WERI-Rb-1 (cell line): ENCODE measurements at regions not wholly inside any gene's neighbourhood (a gene's known extent, or its start where the extent isn't known, plus 50 kb on each side); places are given as distances from the start of the nearest gene placed in this dataset.
"Not testable (repeated sequence)": the region's sequence is repeated elsewhere in the genome, so short reads cannot be mapped to it uniquely, and the experiment has no call there.

Source experiments
- DNase-seq: peaks from one replicate; pipeline ENCODE4 v3.0.0-alpha.2; 2020
- H3K27ac ChIP-seq: fragments of 250-450 bp; sonication (Bioruptor Pico); 2 replicates; pipeline ENCODE4 v1.5.1; 2020; ENCODE audit warnings: mild to moderate bottlenecking, moderate library complexity
- H3K27me3 ChIP-seq: fragments of 250-450 bp; sonication (Bioruptor Pico); 2 replicates; pipeline ENCODE4 v1.5.1; 2021; ENCODE audit warnings: mild to moderate bottlenecking, low read depth, moderate library complexity; ENCODE audit not compliant: insufficient read depth, severe bottlenecking
- H3K36me3 ChIP-seq: fragments of 250-450 bp; sonication (Bioruptor Pico); 2 replicates; pipeline ENCODE4 v1.5.1; 2020; ENCODE audit warnings: mild to moderate bottlenecking, moderate library complexity
- H3K4me3 ChIP-seq: 2 replicates; pipeline ENCODE4 v1.5.1; 2011; ENCODE audit warnings: low read depth, mild to moderate bottlenecking, control low read depth, low read length
- H3K9me3 ChIP-seq: fragments of 250-450 bp; sonication (Bioruptor Pico); 2 replicates; pipeline ENCODE4 v1.5.1; 2021; ENCODE audit warnings: mild to moderate bottlenecking, moderate library complexity; ENCODE audit not compliant: severe bottlenecking
- CTCF ChIP-seq: IDR thresholded peaks from 2 replicates; pipeline ENCODE4 v1.5.1; 2011; ENCODE audit warnings: low read depth, mild to moderate bottlenecking, control low read depth, inconsistent platforms, low read length

GRCh38 chr5:36418152-36418979, 116.7 kb upstream of the RANBP3L start:
- H3K36me3 ChIP-seq: no peaks in the 10 kb centered on the region
- no peak for TF ChIP-seq CTCF
- H3K4me3 ChIP-seq: no peak overlapping the region
- H3K9me3 ChIP-seq: no peaks in the 10 kb centered on the region
- no peaks in the 10 kb centered on the region for H3K27me3 ChIP-seq
- no peak overlapping the region for H3K27ac ChIP-seq
- DNase-seq: no peak

DNA sequence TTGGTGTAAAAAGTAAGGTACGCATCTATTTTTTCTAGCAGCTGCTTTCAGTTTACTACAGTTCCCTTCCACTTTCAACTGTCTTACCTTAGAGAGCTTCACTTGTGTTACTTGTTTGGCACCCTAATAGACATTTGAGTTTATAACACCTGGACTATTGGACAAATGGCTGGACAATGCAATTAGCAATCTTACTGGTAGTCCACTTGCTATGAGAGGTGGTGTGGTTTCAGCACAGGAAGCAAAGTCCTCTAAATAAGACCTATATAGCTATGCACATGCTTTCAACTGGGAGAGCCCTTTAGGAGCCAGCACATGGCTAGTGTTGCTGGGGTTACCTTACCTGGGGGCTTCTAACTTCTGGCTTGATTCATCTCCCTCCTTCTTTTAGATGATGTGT, 119.6 kb upstream of the RANBP3L start:
- no peak for TF ChIP-seq CTCF
- Histone ChIP-seq H3K27me3 (no peaks in the 10 kb centered on the region), H3K36me3 (no peaks in the 10 kb centered on the region), H3K27ac (no peak overlapping the region), H3K9me3 (no peaks in the 10 kb centered on the region), H3K4me3 (no peak overlapping the region)
- DNase-seq: no peak

DNA sequence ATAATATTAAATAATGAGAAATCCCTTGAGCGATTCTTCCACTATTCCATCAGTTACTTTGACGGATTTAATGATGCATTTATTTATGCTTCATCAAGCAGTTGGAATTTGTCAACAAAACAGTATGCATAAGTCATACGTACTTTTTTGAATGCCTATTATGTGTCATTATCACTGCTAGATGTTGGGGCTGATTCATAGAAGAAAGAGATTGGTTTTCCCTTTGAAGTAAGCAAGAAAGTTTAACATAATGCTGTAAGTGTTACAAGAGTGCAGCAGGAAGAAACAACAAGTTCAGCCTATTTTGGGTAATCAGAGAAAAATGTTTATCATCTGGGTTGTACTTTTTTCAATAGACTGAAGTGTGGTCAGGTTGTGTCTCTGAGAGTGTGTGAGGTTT, 121.2 kb upstream of the RANBP3L start:
- no peaks in the 10 kb centered on the region for H3K9me3 ChIP-seq
- no peak for TF ChIP-seq CTCF
- no peak overlapping the region for H3K27ac ChIP-seq
- no peaks in the 10 kb centered on the region for H3K27me3 ChIP-seq
- no peaks in the 10 kb centered on the region for H3K36me3 ChIP-seq
- DNase-seq: no peak
- H3K4me3 ChIP-seq: no peak overlapping the region

DNA sequence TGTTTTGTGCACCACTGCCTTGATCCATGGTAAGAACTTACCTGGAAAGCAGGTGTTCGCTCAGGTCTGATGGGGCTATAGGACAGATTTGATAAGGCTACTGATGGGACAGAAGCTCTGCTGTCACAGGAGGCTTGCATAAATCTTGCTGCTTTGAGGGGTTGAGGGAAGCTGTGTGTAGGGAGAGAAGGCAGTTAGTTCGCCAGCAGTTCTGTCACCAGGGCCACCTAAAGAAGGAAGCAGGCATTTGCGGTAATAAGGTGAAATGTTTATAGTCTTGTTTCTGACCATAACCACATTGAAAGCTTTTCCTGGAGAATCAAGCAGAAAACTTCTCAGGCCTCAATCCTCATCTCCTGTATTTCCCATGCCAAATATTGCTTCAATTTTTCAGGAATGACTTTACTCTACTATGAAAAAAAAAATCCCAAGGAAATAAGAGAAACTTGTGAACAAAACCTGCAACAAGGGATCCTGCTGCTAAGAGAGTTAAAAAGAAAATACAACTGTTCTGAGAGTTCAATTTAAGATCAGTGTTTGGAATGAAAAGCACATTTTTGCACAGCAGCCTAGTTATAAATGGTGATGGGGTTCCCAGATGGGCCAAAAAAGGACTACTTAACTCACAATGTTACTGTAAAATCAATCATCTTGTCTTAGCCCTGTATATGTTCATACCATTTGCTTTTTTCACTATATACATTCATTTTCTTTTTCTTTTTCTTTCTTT, 122.0 kb upstream of the RANBP3L start:
- H3K4me3 ChIP-seq: no peak overlapping the region
- TF ChIP-seq CTCF: no peak
- no peak for DNase-seq
- no peak overlapping the region for H3K27ac ChIP-seq
- no peaks in the 10 kb centered on the region for H3K36me3 ChIP-seq
- H3K9me3 ChIP-seq: no peaks in the 10 kb centered on the region
- H3K27me3 ChIP-seq: no peaks in the 10 kb centered on the region

DNA sequence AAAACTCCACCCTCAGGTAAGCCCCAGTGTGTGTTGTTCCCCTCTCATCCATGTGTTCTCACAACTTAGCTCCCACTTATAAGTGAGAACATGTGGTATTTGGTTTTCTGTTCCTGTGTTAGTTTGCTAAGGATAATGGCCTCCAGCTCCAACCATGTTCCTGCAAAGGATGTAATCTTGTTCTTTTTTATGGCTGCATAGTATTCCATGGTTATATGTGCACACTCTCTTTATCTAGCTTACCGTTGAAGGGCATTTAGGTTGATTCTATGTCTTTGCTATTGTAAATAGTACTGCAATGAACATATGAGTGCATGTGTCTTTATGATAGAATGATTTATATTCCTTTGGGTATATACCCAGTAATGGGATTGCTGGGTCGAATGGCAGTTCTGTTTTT, 124.4 kb upstream of the RANBP3L start:
- H3K27ac ChIP-seq, H3K36me3 ChIP-seq, H3K27me3 ChIP-seq, DNase-seq, H3K4me3 ChIP-seq, H3K9me3 ChIP-seq: not testable (repeated sequence)

DNA sequence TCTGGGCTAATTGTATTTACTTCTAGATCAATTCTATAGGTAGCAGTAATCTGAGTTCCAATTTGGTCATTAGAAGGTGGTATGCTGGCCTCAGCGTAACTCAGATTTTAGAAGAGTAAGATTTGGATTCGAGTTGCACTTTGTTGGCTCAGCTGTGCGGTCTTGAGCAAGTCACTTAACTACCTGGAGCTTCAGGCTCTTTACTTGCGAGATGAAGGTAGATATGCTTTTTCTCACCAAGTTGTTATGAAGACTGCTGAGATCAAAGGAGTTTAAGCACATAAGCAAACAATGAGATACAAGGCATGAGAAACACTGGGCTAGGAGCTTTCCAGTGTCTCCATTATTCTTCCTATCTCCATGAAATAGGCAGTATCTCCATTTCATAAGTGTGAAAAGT, 133.8 kb upstream of the RANBP3L start:
- Histone ChIP-seq H3K4me3 (no peak overlapping the region), H3K36me3 (no peaks in the 10 kb centered on the region), H3K27me3 (no peaks in the 10 kb centered on the region), H3K9me3 (no peaks in the 10 kb centered on the region), H3K27ac (no peak overlapping the region)
- DNase-seq: no peak
- no peak for TF ChIP-seq CTCF
